Heart left ventricle (tissue), 13 donors: ENCODE measurements at regions not wholly inside any gene's neighbourhood (a gene's known extent, or its start where the extent isn't known, plus 50 kb on each side); places are given as distances from the start of the nearest gene placed in this dataset.

Experiments used
- CTCF ChIP-seq, 12 donors: fragments of 200-600 bp; sonication (generic) in 4 of 12; IDR thresholded peaks; one replicate each; pipeline versions ENCODE4 v1.5.0 to v1.8.0; 2018 to 2022; ENCODE audit warnings: antibody characterized with exemption in 12 of 12, mild to moderate bottlenecking in 5 of 12
- POLR2A ChIP-seq, 2 donors: fragments of 450-650 bp; IDR thresholded peaks; one replicate each; pipeline ENCODE4 v1.6.1; 2017; ENCODE audit warnings: antibody characterized with exemption in 2 of 2, mild to moderate bottlenecking in 2 of 2, moderate library complexity in 2 of 2
- donor health status: ischemic (EF 13 %, LVEDD 7.1; RV severe dilation, severe dysfunction).
- donor health status: DM: no; HTN: yes; CAD: no.
- donor health status: DM: no; HTN: no; CAD: no.
- donor health status: ischemic (EF 25% LVEDD 6.9; RV normal size, moderate dysfunction).
- donor health status: ischemic (EF 25% LVEDD 5.7; RV mildly dilated, moderate dysfunction).
- donor health status: ischemic (EF 35%, LVEDD 5.7; RV mildly dilated, moderate dysfunction).
- donor health status: nonischemic (EF 11% LVEDD 7.7; RV severe dilation, severe dysfunction).
- donor health status: DM: yes; HTN: yes; CAD: no.
- donor health status: PGD.
- donor health status: ischemic (EF 29% LVEDD 5.4; RV normal size, mild dysfunction).
- donor health status: nonischemic (EF 23%, LVEDD 6.1; RV moderate dilation, normal function).

GRCh38 chr11:90614318-90614717 is 391.5 kb upstream of the CHORDC1 start:
- TF ChIP-seq CTCF (IDR thresholded peaks at IDR 0.05) (no peak), POLR2A (IDR thresholded peaks at IDR 0.05) (no peak)
